Left lobe of liver (tissue), 2 donors: ENCODE measurements at regions not wholly inside any gene's neighbourhood (a gene's known extent, or its start where the extent isn't known, plus 50 kb on each side); places are given as distances from the start of the nearest gene placed in this dataset.

Experiments
- ATAC-seq: fragments of 200-7000 bp; cut with Tn5 transposase; one replicate; pipeline ENCODE4 v1.9.1; 2020; ENCODE audit warnings: mild to moderate bottlenecking, moderate library complexity
- DNase-seq: peaks from one replicate; pipeline ENCODE4 v3.0.0-alpha.2; 2020; ENCODE audit warnings: low spot score
- donor health status: DM: no; HTN: no; CAD: no; lungs with moderate emphysema.
- donor health status: DM: no; HTN: yes; CAD: no.

GRCh38 chr2:38509947-38510326 is 92.8 kb downstream of the HNRNPLL start:
- DNase-seq: no peak

GRCh38 chr2:38509314-38509946 is 93.3 kb downstream of the HNRNPLL start:
- ATAC-seq (peak; percentile 25), DNase-seq (no peak)

More at GRCh38 chr2:38509947-38510326, 92.8 kb downstream of the HNRNPLL start:
- peak; percentile 69 for ATAC-seq

GRCh38 chr2:38508311-38509039 is 94.3 kb downstream of the HNRNPLL start:
- peak; percentile 54 for ATAC-seq
- peak; percentile 72 for DNase-seq

- ATAC-seq (no peak), DNase-seq (no peak)
Measured at GRCh38 chr2:38507712-38508111, 95.0 kb downstream of the HNRNPLL start.

GRCh38 chr2:38505779-38506178 is 96.9 kb downstream of the HNRNPLL start:
- ATAC-seq: peak; percentile 84
- peak; percentile 63 for DNase-seq

GRCh38 chr2:38504169-38504568 is 98.6 kb downstream of the HNRNPLL start:
- no peak for ATAC-seq
- DNase-seq: no peak

GRCh38 chr2:38502107-38502506 is 100.6 kb downstream of the HNRNPLL start:
- ATAC-seq (no peak), DNase-seq (no peak)

- DNase-seq (no peak), ATAC-seq (no peak)
Measured at GRCh38 chr2:38500283-38500634, 102.5 kb downstream of the HNRNPLL start.

GRCh38 chr2:38499548-38500282 is 103.0 kb downstream of the HNRNPLL start:
- no peak for DNase-seq
- no peak for ATAC-seq

- DNase-seq (no peak), ATAC-seq (no peak)
Measured at GRCh38 chr2:38498045-38498481, 104.7 kb downstream of the HNRNPLL start.

GRCh38 chr2:38497670-38498037 is 105.1 kb downstream of the HNRNPLL start:
- peak; percentile 45 for ATAC-seq
- DNase-seq: no peak

GRCh38 chr2:38496927-38497669 is 105.6 kb downstream of the HNRNPLL start:
- DNase-seq: peak; percentile 94
- ATAC-seq: peak; percentile 92

GRCh38 chr2:38495880-38496279 is 106.8 kb downstream of the HNRNPLL start:
- ATAC-seq: no peak
- DNase-seq: no peak

GRCh38 chr2:38494394-38494793 is 108.3 kb downstream of the HNRNPLL start:
- DNase-seq (no peak), ATAC-seq (no peak)

- ATAC-seq (peak; percentile 63), DNase-seq (peak; percentile 50)
Measured at GRCh38 chr2:38492042-38492615, 110.6 kb downstream of the HNRNPLL start.

GRCh38 chr2:38491436-38491835 is 111.3 kb downstream of the HNRNPLL start:
- DNase-seq: no peak
- ATAC-seq: no peak

- DNase-seq (no peak), ATAC-seq (no peak)
Measured at GRCh38 chr2:38489846-38490245, 112.8 kb upstream of the ATL2 start.

- ATAC-seq (no peak), DNase-seq (no peak)
Measured at GRCh38 chr2:38487852-38488251, 110.8 kb upstream of the ATL2 start.

- DNase-seq (no peak), ATAC-seq (no peak)
Measured at GRCh38 chr2:38486213-38487026, 109.3 kb upstream of the ATL2 start.

- ATAC-seq: no peak
- no peak for DNase-seq
Measured at GRCh38 chr2:38485734-38486133, 108.7 kb upstream of the ATL2 start.
